SU-DHL-6 (cell line): ENCODE measurements at regions not wholly inside any gene's neighbourhood (a gene's known extent, or its start where the extent isn't known, plus 50 kb on each side); places are given as distances from the start of the nearest gene placed in this dataset.

Experiments used
- H2AFZ ChIP-seq: fragments of 200-600 bp; sonication (generic); 2 replicates; pipeline ENCODE4 v1.6.1; 2014; ENCODE audit warnings: low read depth, mild to moderate bottlenecking, moderate library complexity, mixed read lengths, antibody characterized with exemption, low read length; ENCODE audit not compliant: severe bottlenecking
- H3F3A ChIP-seq: fragments of 200-600 bp; shearing (Covaris generic); 2 replicates; pipeline ENCODE4 v1.6.0; 2016; ENCODE audit warnings: antibody characterized with exemption, mild to moderate bottlenecking; ENCODE audit not compliant: insufficient read depth
- H3K27ac ChIP-seq: fragments of 200-600 bp; sonication (generic); 2 replicates; pipeline ENCODE4 v1.5.1; 2016; ENCODE audit warnings: low read depth, mild to moderate bottlenecking, low read length, moderate library complexity, mixed read lengths
- H3K27me3 ChIP-seq: fragments of 200-600 bp; sonication (generic), shearing (Covaris generic); 2 replicates; pipeline ENCODE4 v1.6.0; 2014; ENCODE audit warnings: mild to moderate bottlenecking, low read length
- H3K36me3 ChIP-seq: fragments of 200-600 bp; sonication (generic); 2 replicates; pipeline ENCODE4 v1.6.1; 2014; ENCODE audit warnings: mild to moderate bottlenecking, low read length, mixed read lengths
- H3K4me2 ChIP-seq: fragments of 300-600, 200-600 bp; shearing (Covaris generic), sonication (generic); 2 replicates; pipeline ENCODE4 v1.6.0; 2014; ENCODE audit warnings: low read length, low read depth, mild to moderate bottlenecking; ENCODE audit not compliant: poor library complexity, severe bottlenecking
- H3K4me3 ChIP-seq: fragments of 200-600 bp; sonication (generic); 2 replicates; pipeline ENCODE4 v1.5.1; 2014; ENCODE audit warnings: antibody characterized with exemption, low read length, mild to moderate bottlenecking, mixed read lengths; ENCODE audit not compliant: insufficient read depth, poor library complexity, severe bottlenecking
- H3K79me2 ChIP-seq: fragments of 200-600 bp; sonication (generic); 2 replicates; pipeline ENCODE4 v1.6.1; 2014; ENCODE audit warnings: mild to moderate bottlenecking, low read length, moderate library complexity; ENCODE audit not compliant: insufficient read depth
- H3K9ac ChIP-seq: fragments of 200-600 bp; sonication (generic); 2 replicates; pipeline ENCODE4 v1.7.0; 2014; ENCODE audit warnings: mild to moderate bottlenecking, low read length
- H3K9me2 ChIP-seq: fragments of 200-600 bp; sonication (generic); replicated peaks from 2 replicates; pipeline ENCODE4 v1.6.1; 2014; ENCODE audit warnings: low read length; ENCODE audit not compliant: insufficient read depth
- H3K9me3 ChIP-seq: fragments of 200-600 bp; sonication (generic); 2 replicates; pipeline ENCODE4 v1.6.1; 2014; ENCODE audit warnings: low read length, mixed read lengths; ENCODE audit not compliant: insufficient read depth
- H4K20me1 ChIP-seq: fragments of 200-600 bp; sonication (generic); 2 replicates; pipeline ENCODE4 v1.6.1; 2014; ENCODE audit warnings: low read depth, mild to moderate bottlenecking, antibody characterized with exemption, low read length, moderate library complexity, mixed read lengths
- EZH2phosphoT487 ChIP-seq: fragments of 200-600 bp; sonication (generic), shearing (Covaris generic); conservative IDR thresholded peaks from 2 replicates; pipeline ENCODE4 v1.6.1; 2018; ENCODE audit warnings: mild to moderate bottlenecking, antibody characterized with exemption, low read length, moderate library complexity, mixed read lengths
- TF ChIP-seq, protein P1 (sequence below): fragments of 200-600 bp; sonication (generic); IDR thresholded peaks from one replicate; pipeline ENCODE4 v1.5.1; 2017; ENCODE audit warnings: antibody characterized with exemption, mild to moderate bottlenecking, low read length, moderate library complexity; ENCODE audit not compliant: insufficient read depth, poor library complexity, severe bottlenecking

DNA sequence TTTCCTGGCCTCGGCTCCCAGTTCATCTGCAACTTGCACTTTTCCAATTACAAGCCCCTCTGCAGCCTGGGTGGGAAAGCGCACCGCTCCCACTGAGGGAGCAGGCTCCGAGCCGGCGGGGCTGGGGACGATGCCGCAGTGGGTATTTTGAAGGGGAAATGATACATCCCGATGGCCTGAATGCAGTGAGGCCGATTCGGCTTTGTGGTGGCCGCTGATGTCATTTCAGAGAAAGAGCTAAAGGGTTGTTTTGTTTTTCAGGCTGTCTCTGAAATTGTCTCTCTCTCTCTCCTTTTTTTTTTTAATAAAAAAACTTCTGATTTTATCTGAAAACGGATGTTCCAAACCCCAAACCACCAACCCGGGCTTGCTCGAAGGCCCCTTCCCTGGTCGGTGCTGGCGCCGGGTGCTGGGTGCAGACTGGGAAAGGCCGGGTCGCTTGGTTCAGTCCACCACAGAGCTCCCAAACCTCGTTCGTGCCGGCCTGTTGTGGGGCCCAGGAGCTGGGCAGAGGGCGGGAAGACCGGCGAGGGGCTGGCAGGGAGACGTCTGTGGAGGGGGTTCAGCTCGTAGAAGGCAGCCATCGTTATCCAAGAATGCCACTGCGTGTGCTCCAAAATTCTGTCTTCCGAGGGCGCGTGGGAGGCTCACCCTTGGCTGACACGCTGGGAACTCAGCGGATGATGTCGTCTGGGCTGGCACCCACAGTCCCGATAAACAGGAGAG is 102.8 kb downstream of the FOXL1 start:
- Histone ChIP-seq H3K27ac (no peak overlapping the region), H3K27me3 (no peaks in the 10 kb centered on the region), H3K9me2 (no peaks in the 10 kb centered on the region), H3F3A (no peaks in the 10 kb centered on the region), H3K4me3 (no peak overlapping the region), H4K20me1 (no peaks in the 10 kb centered on the region), H3K36me3 (no peaks in the 10 kb centered on the region), H2AFZ (no peak overlapping the region), H3K9ac (no peak overlapping the region), H3K79me2 (no peaks in the 10 kb centered on the region), H3K9me3 (no peaks in the 10 kb centered on the region), H3K4me2 (no peak overlapping the region)
- TF ChIP-seq EZH2phosphoT487 = no peak
- TF ChIP-seq, protein P1, sequence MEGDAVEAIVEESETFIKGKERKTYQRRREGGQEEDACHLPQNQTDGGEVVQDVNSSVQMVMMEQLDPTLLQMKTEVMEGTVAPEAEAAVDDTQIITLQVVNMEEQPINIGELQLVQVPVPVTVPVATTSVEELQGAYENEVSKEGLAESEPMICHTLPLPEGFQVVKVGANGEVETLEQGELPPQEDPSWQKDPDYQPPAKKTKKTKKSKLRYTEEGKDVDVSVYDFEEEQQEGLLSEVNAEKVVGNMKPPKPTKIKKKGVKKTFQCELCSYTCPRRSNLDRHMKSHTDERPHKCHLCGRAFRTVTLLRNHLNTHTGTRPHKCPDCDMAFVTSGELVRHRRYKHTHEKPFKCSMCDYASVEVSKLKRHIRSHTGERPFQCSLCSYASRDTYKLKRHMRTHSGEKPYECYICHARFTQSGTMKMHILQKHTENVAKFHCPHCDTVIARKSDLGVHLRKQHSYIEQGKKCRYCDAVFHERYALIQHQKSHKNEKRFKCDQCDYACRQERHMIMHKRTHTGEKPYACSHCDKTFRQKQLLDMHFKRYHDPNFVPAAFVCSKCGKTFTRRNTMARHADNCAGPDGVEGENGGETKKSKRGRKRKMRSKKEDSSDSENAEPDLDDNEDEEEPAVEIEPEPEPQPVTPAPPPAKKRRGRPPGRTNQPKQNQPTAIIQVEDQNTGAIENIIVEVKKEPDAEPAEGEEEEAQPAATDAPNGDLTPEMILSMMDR = no peak

DNA sequence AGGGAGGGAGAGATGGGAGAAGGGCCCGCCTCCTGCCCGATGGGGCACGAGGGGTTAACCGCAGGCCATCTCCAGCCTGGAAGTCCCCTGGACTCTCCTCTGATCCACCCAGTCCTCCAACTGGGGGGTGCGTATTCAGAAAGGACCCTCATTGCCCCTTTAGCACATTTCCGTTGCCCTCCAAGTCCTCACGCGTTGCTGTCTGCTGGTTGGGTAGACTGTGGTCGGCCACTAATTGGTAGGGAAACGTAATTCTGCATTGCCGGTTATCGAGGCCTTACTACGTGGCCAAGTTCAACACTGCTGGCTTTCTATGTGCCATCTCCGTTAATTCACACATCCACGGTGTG is 103.4 kb downstream of the FOXL1 start:
- Histone ChIP-seq H4K20me1 (no peaks in the 10 kb centered on the region), H3K79me2 (no peaks in the 10 kb centered on the region), H2AFZ (no peak overlapping the region), H3K27ac (no peak overlapping the region), H3K9me3 (no peaks in the 10 kb centered on the region), H3K27me3 (no peaks in the 10 kb centered on the region), H3K4me3 (no peak overlapping the region), H3K9me2 (no peaks in the 10 kb centered on the region), H3K36me3 (no peaks in the 10 kb centered on the region), H3F3A (no peaks in the 10 kb centered on the region), H3K4me2 (no peak overlapping the region), H3K9ac (no peak overlapping the region)
- no peak for TF ChIP-seq EZH2phosphoT487
- TF ChIP-seq, protein P1 = no peak

DNA sequence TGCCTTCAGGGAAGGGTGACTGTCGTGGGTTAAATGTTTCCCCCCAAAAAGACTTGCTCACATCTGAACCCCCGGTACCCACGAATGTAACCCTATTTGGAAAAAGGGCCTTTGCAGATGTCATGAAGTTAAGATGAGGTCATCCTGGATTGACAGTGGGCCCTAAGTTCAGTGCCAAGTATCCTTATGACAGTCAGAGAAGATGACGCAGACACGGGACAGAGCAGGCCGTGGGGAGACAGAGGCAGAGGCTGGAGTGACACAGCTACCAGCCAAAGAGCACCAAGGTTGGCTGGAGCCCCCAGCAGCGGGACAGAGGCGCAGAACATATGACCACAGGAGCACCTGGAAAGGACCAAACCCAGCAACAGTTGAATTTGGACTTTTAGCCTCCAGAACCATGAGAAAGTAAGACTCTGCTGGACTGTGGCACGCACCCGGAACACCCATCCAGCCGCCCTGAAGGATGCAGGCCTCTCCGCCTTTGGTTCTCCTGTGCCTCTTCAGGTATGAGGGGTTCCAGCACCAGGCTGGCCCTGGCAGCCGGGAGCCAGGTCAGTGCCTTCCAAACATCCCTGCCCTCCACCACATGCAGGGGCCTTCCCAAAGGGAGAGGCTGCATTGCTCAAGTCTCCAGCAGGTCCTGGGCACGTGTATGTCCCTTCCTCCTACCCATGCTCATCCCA is 104.0 kb downstream of the FOXL1 start:
- no peaks in the 10 kb centered on the region for H3F3A ChIP-seq
- H3K27ac ChIP-seq = no peak overlapping the region
- no peak overlapping the region for H2AFZ ChIP-seq
- H4K20me1 ChIP-seq = no peaks in the 10 kb centered on the region
- H3K9me3 ChIP-seq = no peaks in the 10 kb centered on the region
- TF ChIP-seq EZH2phosphoT487 = no peak
- TF ChIP-seq, protein P1 = no peak
- H3K27me3 ChIP-seq = no peaks in the 10 kb centered on the region
- H3K4me3 ChIP-seq = no peak overlapping the region
- H3K79me2 ChIP-seq = no peaks in the 10 kb centered on the region
- no peaks in the 10 kb centered on the region for H3K9me2 ChIP-seq
- H3K9ac ChIP-seq = no peak overlapping the region
- no peaks in the 10 kb centered on the region for H3K36me3 ChIP-seq
- no peak overlapping the region for H3K4me2 ChIP-seq
